Uterus (tissue), 3 donors: ENCODE measurements at regions not wholly inside any gene's neighbourhood (a gene's known extent, or its start where the extent isn't known, plus 50 kb on each side); places are given as distances from the start of the nearest gene placed in this dataset.

Experiments used
- DNase-seq, 2 donors: peaks; one replicate each; pipeline ENCODE4 v3.0.0-alpha.2; 2019 to 2020
- H3K27ac ChIP-seq, 2 donors: fragments of 200-600 bp; sonication (generic); 1 replicate in 1 of 2; 2 replicates in 1 of 2; pipeline ENCODE4 v1.5.1; 2016 to 2018
- H3K27me3 ChIP-seq, 2 donors: fragments of 200-600 bp; sonication (generic); one replicate each; pipeline ENCODE4 v1.5.1; 2018 to 2019; ENCODE audit warnings: control low read depth in 1 of 2
- H3K36me3 ChIP-seq, 2 donors: fragments of 200-600 bp; sonication (generic); one replicate each; pipeline ENCODE4 v1.5.1; 2019; ENCODE audit warnings: control low read depth in 1 of 2
- H3K4me1 ChIP-seq, 2 donors: fragments of 200-600 bp; sonication (generic); one replicate each; pipeline ENCODE4 v1.5.1; 2018 to 2019; ENCODE audit warnings: control low read depth in 1 of 2
- H3K4me3 ChIP-seq, 2 donors: fragments of 200-600 bp; sonication (generic); 1 replicate in 1 of 2; 2 replicates in 1 of 2; pipeline ENCODE4 v1.5.1; 2018 to 2019; ENCODE audit warnings: mild to moderate bottlenecking in 1 of 2
- H3K9me3 ChIP-seq, 2 donors: fragments of 200-600 bp; sonication (generic); one replicate each; pipeline ENCODE4 v1.5.1; 2019; ENCODE audit warnings: control low read depth in 1 of 2
- CTCF ChIP-seq, 4 experiments: fragments of 200-600 bp in 2 of 4; fragments of 450-650 bp in 2 of 4; sonication (generic) in 2 of 4; IDR thresholded peaks; one replicate each; pipeline ENCODE4 v1.5.1; 2016 to 2019; ENCODE audit warnings: antibody characterized with exemption in 4 of 4, mild to moderate bottlenecking in 2 of 4, moderate library complexity in 1 of 4
- POLR2A ChIP-seq, 2 donors: fragments of 450-650 bp; IDR thresholded peaks; one replicate each; pipeline ENCODE4 v1.6.1; 2016; ENCODE audit warnings: antibody characterized with exemption in 2 of 2, mild to moderate bottlenecking in 1 of 2, moderate library complexity in 1 of 2
- intact Hi-C: fragments of 100-400 bp; cut with DNase I; formaldehyde crosslinking; loops from one replicate; pipeline ENCODE4 v1.15.1; 2023; ENCODE audit warnings: low total_unique reads
- donor health status: DM: yes; HTN: yes; CAD: no.

GRCh38 chr1:209105701-209106100 is 477.8 kb upstream of the CAMK1G start:
- Histone ChIP-seq H3K4me3 (no peak overlapping the region), H3K9me3 (no peaks in the 10 kb centered on the region), H3K4me1 (no peaks in the 10 kb centered on the region), H3K27me3 (no peaks in the 10 kb centered on the region), H3K27ac (no peak overlapping the region), H3K36me3 (no peaks in the 10 kb centered on the region)
- intact Hi-C loops = no loop called here
- no peak for TF ChIP-seq CTCF (IDR thresholded peaks at IDR 0.05)
- no peak for TF ChIP-seq POLR2A (IDR thresholded peaks at IDR 0.05)
- no peak for DNase-seq

- Histone ChIP-seq H3K4me3 (no peak overlapping the region), H3K27me3 (no peaks in the 10 kb centered on the region), H3K36me3 (no peaks in the 10 kb centered on the region), H3K27ac (no peak overlapping the region), H3K4me1 (no peaks in the 10 kb centered on the region), H3K9me3 (no peaks in the 10 kb centered on the region)
- no peak for DNase-seq
- TF ChIP-seq CTCF (IDR thresholded peaks at IDR 0.05) = no peak
- TF ChIP-seq POLR2A (IDR thresholded peaks at IDR 0.05) = no peak
- intact Hi-C loops = no loop called here
These were observed 477.2 kb upstream of the CAMK1G start for GRCh38 chr1:209106237-209106741.

GRCh38 chr1:209106861-209107260 is 476.7 kb upstream of the CAMK1G start:
- no peak for DNase-seq
- H3K27ac ChIP-seq = no peak overlapping the region
- no peak overlapping the region for H3K4me3 ChIP-seq
- H3K4me1 ChIP-seq = no peaks in the 10 kb centered on the region
- intact Hi-C loops = no loop called here
- TF ChIP-seq POLR2A (IDR thresholded peaks at IDR 0.05) (no peak), CTCF (IDR thresholded peaks at IDR 0.05) (no peak)
- H3K27me3 ChIP-seq = no peaks in the 10 kb centered on the region
- H3K9me3 ChIP-seq = no peaks in the 10 kb centered on the region
- no peaks in the 10 kb centered on the region for H3K36me3 ChIP-seq

- Histone ChIP-seq H3K27ac (no peak overlapping the region), H3K4me3 (no peak overlapping the region), H3K9me3 (no peaks in the 10 kb centered on the region), H3K36me3 (no peaks in the 10 kb centered on the region), H3K4me1 (no peaks in the 10 kb centered on the region), H3K27me3 (no peaks in the 10 kb centered on the region)
- DNase-seq = no peak
- TF ChIP-seq POLR2A (IDR thresholded peaks at IDR 0.05) = no peak
- TF ChIP-seq CTCF (IDR thresholded peaks at IDR 0.05) = no peak
- intact Hi-C loops = no loop called here
These were observed 476.0 kb upstream of the CAMK1G start for GRCh38 chr1:209107535-209107934.

- DNase-seq = no peak
- H3K36me3 ChIP-seq = no peaks in the 10 kb centered on the region
- H3K4me1 ChIP-seq = no peaks in the 10 kb centered on the region
- no peak for TF ChIP-seq POLR2A (IDR thresholded peaks at IDR 0.05)
- TF ChIP-seq CTCF (IDR thresholded peaks at IDR 0.05) = no peak
- H3K27ac ChIP-seq = no peak overlapping the region
- intact Hi-C loops = no loop called here
- H3K27me3 ChIP-seq = no peaks in the 10 kb centered on the region
- no peaks in the 10 kb centered on the region for H3K9me3 ChIP-seq
- no peak overlapping the region for H3K4me3 ChIP-seq
These were observed 474.3 kb upstream of the CAMK1G start for GRCh38 chr1:209109001-209109785.
